Activated T-helper 17 cell treated with anti-CD3 and anti-CD28 coated beads, Interleukin-2, amount 50 U/mL, for 72 hours (primary cell): ENCODE measurements at regions not wholly inside any gene's neighbourhood (a gene's known extent, or its start where the extent isn't known, plus 50 kb on each side); places are given as distances from the start of the nearest gene placed in this dataset.

Source experiments
- ATAC-seq: fragments of 150-1000 bp; cut with Tn5 transposase; replicated peaks from 2 replicates; pipeline ENCODE4 v1.10.0; 2021; ENCODE audit warnings: mild to moderate bottlenecking, moderate library complexity
- H3K27ac Mint-ChIP-seq: one replicate; pipeline ENCODE4 v1.8.0; 2022; ENCODE audit warnings: mixed read lengths
- H3K27me3 Mint-ChIP-seq: one replicate; pipeline ENCODE4 v1.8.0; 2022; ENCODE audit warnings: mixed read lengths
- H3K36me3 Mint-ChIP-seq: one replicate; pipeline ENCODE4 v1.8.0; 2022; ENCODE audit warnings: low read depth, mild to moderate bottlenecking, mixed read lengths
- H3K4me1 Mint-ChIP-seq: one replicate; pipeline ENCODE4 v1.8.0; 2022; ENCODE audit warnings: mixed read lengths
- H3K4me3 Mint-ChIP-seq: one replicate; pipeline ENCODE4 v1.8.0; 2022; ENCODE audit warnings: mild to moderate bottlenecking, mixed read lengths
- H3K9me3 Mint-ChIP-seq: one replicate; pipeline ENCODE4 v1.8.0; 2022; ENCODE audit warnings: mixed read lengths

DNA sequence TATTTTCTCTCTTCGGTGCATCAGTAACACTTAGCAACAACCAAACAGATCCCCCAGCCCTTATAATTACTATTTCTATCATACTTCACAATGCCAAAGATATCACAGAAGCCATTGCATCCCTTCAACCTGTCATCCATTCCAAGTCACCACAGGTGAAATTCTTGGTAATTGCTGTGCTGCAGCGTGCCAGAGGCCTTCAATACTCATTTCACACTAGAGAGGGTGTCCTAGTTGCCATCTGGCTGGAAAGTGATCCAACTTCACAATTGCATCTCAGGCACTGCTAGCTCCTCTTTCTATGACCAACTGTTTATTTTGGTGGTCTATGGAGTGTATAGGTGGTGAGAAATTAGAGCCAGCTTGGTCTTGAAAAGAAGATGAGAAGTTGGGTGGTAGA, 131.2 kb downstream of the NUP35 start:
- no peaks in the 10 kb centered on the region for H3K9me3 Mint-ChIP-seq
- no peak overlapping the region for H3K4me3 Mint-ChIP-seq
- H3K4me1 Mint-ChIP-seq: no peaks in the 10 kb centered on the region
- H3K27me3 Mint-ChIP-seq: no peaks in the 10 kb centered on the region
- no peak for ATAC-seq
- no peaks in the 10 kb centered on the region for H3K36me3 Mint-ChIP-seq
- H3K27ac Mint-ChIP-seq: no peak overlapping the region

DNA sequence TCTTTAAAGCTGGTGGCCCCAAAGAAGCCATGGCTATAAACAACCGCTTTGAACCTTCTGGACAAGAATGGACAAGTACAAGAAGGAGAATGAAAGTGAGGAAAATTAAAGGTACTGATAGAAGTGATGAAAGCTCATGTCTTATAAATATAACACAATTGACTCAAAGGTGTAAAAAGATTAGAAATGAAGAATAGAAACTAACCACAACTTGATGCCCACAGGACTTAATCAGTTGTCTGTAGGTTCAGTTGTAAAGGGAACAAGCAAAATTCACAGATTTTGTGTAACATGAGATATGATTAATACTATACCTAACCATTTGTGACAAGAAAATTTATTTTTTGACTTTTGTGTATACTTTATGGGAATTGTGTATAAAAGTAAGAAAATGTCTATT, 135.7 kb downstream of the NUP35 start:
- ATAC-seq: no peak
- no peak overlapping the region for H3K4me3 Mint-ChIP-seq
- no peaks in the 10 kb centered on the region for H3K36me3 Mint-ChIP-seq
- H3K27me3 Mint-ChIP-seq: peaks cover 3% of the 10 kb centered on the region
- no peaks in the 10 kb centered on the region for H3K4me1 Mint-ChIP-seq
- H3K27ac Mint-ChIP-seq: no peak overlapping the region
- no peaks in the 10 kb centered on the region for H3K9me3 Mint-ChIP-seq

DNA sequence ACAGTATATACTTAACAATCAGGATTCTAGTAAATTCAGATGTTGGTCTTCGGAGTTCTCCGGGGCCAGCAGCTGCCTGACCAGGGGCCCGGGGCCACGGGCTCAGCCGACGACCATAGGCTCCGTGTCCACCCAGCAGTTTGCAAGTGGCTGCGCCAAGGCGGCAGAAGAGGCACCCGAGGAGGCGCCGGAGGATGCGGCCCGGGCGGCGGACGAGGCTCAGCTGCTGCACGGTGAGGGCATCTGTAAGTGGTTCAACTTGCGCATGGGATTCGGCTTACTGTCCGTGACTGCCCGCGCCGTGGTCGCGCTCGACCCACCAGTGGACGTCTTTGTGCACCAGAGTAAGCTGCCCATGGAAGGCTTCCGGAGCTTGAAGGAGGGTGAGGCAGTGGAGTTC, 136.3 kb downstream of the NUP35 start:
- Mint-ChIP-seq H3K4me3 (no peak overlapping the region), H3K27ac (no peak overlapping the region), H3K27me3 (peaks cover 3% of the 10 kb centered on the region), H3K4me1 (no peaks in the 10 kb centered on the region), H3K9me3 (no peaks in the 10 kb centered on the region), H3K36me3 (no peaks in the 10 kb centered on the region)
- ATAC-seq: no peak

DNA sequence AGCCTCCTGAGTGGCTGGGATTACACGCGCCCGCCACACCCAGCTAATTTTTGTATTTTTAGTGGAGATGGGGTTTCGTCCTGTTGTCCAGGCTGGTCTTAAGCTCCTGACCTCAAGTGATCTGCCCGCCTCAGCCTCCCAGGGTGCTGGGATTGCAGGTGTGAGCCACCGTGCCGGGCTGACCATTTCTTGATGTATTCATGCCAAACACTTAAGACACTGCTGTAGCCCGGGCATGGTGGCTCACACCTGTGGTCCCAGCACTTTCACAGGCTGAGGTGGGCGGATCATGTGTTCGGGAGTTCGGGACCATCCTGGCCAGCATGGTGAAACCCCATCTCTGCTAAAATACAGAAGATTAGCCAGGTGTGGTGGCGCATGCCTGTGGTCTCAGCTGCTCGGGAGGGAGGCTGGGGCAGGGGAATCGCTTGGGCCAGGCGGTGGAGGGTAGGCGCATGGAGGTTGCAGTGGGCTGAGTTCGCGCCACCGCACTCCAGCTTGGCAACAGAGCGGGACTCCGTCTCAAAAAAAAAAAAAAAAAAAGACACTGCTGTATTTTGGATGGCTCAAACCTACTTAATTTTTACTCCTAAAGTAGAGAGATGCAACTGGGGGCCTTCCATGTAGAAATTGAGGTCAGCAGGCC, 140.8 kb downstream of the NUP35 start:
- no peaks in the 10 kb centered on the region for H3K4me1 Mint-ChIP-seq
- no peak overlapping the region for H3K27ac Mint-ChIP-seq
- H3K4me3 Mint-ChIP-seq: no peak overlapping the region
- H3K27me3 Mint-ChIP-seq: peaks cover 3% of the 10 kb centered on the region
- no peak for ATAC-seq
- H3K9me3 Mint-ChIP-seq: no peaks in the 10 kb centered on the region
- no peaks in the 10 kb centered on the region for H3K36me3 Mint-ChIP-seq

DNA sequence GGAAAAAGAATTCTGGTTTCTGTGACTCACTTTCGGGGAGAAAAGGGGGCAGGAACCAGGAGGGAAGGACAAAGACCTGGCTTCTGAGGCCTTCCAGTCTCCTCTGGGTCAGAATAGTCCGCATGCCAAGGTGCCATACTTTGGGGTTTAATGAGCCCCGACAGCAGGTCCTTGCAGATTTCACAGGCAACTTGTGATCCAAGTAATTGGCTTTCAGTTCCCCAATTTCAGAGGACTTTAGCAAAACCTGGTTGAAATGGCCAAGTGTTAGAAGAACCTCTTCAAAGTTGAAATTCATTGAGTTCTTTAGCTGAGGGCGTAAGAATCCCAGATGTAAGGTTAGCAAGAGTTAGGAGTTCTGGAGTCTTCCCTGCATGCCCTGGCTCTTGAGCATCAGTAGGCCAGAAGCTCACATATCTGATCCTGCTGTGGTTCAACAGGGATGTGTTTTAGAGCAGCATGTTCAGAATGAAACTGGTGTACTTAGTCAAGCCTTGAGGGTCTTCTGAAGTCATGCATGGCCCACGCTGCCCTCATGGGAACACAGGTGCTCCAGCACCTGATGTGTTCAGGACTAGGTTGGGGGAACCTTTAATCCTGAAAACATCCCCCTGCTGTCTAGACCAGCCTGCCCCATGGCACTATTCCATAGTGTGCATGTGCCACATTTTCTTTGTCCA, 143.0 kb downstream of the NUP35 start:
- peaks cover 3% of the 10 kb centered on the region for H3K27me3 Mint-ChIP-seq
- H3K9me3 Mint-ChIP-seq: peaks cover 4% of the 10 kb centered on the region
- H3K36me3 Mint-ChIP-seq: no peaks in the 10 kb centered on the region
- H3K4me1 Mint-ChIP-seq: no peaks in the 10 kb centered on the region
- no peak overlapping the region for H3K27ac Mint-ChIP-seq
- no peak for ATAC-seq
- no peak overlapping the region for H3K4me3 Mint-ChIP-seq

DNA sequence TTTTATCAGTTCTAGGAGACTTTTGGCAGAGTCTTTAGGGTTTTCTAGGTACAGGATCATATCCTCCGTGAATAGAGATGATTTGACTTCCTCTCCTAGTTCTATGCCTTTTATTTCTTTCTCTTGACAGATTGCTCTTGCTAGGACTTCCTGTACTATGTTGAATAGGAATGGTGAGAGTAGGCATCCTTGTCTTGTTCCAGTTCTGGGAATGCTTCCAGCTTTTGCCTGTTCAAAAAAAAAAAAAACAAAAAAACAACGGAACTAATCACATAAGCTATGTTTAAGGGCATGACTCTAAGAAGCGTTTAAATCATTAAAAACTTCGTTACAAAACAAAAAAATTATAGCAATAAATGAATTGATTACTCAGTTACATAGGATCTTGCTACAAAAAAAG, 145.7 kb downstream of the NUP35 start:
- no peak for ATAC-seq
- no peaks in the 10 kb centered on the region for H3K36me3 Mint-ChIP-seq
- peaks cover 4% of the 10 kb centered on the region for H3K9me3 Mint-ChIP-seq
- H3K27ac Mint-ChIP-seq: no peak overlapping the region
- no peaks in the 10 kb centered on the region for H3K4me1 Mint-ChIP-seq
- H3K4me3 Mint-ChIP-seq: no peak overlapping the region
- H3K27me3 Mint-ChIP-seq: no peaks in the 10 kb centered on the region

DNA sequence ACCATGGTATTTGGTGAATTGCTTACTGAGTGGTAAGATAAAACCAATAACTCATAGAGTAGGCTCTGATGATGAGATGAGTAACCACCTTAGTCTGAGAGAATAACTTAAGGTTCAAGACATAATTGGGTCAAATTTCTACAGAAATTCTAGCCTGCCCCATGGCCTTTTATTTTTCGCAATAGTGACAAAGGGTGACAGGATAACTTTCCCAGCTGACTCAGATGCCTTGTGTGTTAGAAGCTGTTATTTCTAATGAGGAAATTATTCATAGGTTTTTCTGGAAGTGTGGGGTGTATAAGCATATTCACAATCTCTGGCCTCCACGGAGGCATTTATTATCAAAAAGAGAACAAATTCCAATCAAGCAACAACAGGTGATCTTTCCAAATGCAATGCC, 159.0 kb downstream of the NUP35 start:
- ATAC-seq: no peak
- no peak overlapping the region for H3K4me3 Mint-ChIP-seq
- no peaks in the 10 kb centered on the region for H3K9me3 Mint-ChIP-seq
- H3K4me1 Mint-ChIP-seq: no peaks in the 10 kb centered on the region
- H3K36me3 Mint-ChIP-seq: no peaks in the 10 kb centered on the region
- H3K27me3 Mint-ChIP-seq: no peaks in the 10 kb centered on the region
- H3K27ac Mint-ChIP-seq: no peak overlapping the region

DNA sequence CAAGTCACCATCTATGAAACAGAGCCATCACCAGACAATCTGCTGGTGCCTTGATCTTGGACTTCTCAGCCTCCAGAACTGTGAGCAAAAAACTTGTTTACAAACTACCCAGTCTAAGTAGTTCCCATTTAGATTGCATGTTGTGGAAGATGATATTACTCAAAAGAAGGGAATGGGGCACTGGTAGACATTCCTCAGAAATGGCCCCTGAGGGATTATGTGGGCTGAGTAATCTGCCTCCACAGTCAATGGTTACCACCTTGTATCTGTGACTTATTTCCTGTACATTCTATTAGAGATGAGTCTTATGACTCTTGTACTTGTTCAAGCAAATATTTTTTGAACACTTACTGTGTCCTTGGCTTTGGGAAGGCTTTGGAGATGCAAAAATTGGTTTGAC, 160.4 kb downstream of the NUP35 start:
- H3K9me3 Mint-ChIP-seq: no peaks in the 10 kb centered on the region
- H3K27ac Mint-ChIP-seq: no peak overlapping the region
- no peaks in the 10 kb centered on the region for H3K27me3 Mint-ChIP-seq
- ATAC-seq: no peak
- no peaks in the 10 kb centered on the region for H3K4me1 Mint-ChIP-seq
- no peaks in the 10 kb centered on the region for H3K36me3 Mint-ChIP-seq
- H3K4me3 Mint-ChIP-seq: no peak overlapping the region

DNA sequence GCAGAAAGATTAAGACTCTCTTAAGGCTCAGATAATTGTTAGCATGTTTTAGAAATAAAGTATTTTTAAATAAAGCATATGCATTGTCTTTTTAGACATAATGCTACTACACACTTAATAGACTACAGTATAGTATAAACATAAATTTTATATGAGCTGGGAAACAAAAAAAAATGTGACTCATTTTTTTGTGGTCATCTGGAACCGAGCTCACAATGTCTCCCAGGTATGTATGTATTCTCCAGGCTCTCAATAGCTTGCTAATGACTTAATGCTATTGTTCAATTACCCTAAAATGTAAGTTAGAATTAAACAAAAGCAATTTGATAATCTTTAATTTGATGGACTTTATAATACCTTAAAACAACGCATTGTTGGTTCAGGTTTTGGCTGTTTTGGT, 167.2 kb downstream of the NUP35 start:
- H3K4me3 Mint-ChIP-seq: no peak overlapping the region
- ATAC-seq: no peak
- peaks cover 5% of the 10 kb centered on the region for H3K9me3 Mint-ChIP-seq
- no peaks in the 10 kb centered on the region for H3K4me1 Mint-ChIP-seq
- no peak overlapping the region for H3K27ac Mint-ChIP-seq
- H3K36me3 Mint-ChIP-seq: no peaks in the 10 kb centered on the region
- no peaks in the 10 kb centered on the region for H3K27me3 Mint-ChIP-seq

DNA sequence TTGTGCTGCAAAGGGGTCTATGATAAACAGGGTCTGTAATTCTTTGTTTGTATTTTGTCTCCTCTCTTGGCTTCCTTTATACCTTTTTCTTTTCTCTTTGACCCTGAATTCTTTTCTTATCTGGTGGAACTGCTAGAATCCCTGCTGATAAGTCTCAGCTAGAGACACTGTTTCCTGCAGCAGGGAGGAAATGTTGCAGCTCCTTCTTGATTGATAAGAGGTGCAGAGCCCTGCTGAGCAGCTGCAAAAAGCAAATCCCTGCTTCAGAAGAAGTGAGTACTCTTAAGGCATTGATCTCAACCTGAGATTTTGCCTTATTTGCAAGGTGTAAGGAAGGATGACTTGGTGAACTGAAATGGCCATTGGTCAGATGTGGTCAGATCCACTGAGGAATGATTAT, 167.8 kb downstream of the NUP35 start:
- Mint-ChIP-seq H3K36me3 (no peaks in the 10 kb centered on the region), H3K9me3 (peaks cover 5% of the 10 kb centered on the region), H3K27me3 (no peaks in the 10 kb centered on the region), H3K4me3 (no peak overlapping the region), H3K27ac (no peak overlapping the region), H3K4me1 (no peaks in the 10 kb centered on the region)
- ATAC-seq: no peak

DNA sequence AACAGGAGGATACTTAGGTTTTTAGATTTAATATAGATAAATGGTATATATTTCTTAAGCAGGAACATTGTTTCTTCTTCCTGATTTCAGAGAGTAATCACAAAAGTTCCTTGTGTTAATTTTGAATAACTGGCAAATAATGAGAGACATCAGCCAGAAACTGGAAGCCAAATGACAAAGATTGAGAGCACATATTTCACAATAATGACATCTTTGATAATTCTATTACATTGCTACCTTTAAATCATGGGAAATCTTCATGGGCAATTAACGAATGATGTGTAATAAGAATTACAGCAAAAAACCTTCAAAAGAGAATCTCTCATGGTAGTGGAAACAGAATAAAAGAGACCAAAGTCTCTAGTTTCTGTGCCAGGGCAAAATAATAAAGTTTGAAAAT, 215.1 kb downstream of the NUP35 start:
- Mint-ChIP-seq H3K4me1 (no peaks in the 10 kb centered on the region), H3K27me3 (no peaks in the 10 kb centered on the region), H3K27ac (no peak overlapping the region), H3K9me3 (peaks cover 3% of the 10 kb centered on the region), H3K4me3 (no peak overlapping the region), H3K36me3 (no peaks in the 10 kb centered on the region)
- no peak for ATAC-seq

DNA sequence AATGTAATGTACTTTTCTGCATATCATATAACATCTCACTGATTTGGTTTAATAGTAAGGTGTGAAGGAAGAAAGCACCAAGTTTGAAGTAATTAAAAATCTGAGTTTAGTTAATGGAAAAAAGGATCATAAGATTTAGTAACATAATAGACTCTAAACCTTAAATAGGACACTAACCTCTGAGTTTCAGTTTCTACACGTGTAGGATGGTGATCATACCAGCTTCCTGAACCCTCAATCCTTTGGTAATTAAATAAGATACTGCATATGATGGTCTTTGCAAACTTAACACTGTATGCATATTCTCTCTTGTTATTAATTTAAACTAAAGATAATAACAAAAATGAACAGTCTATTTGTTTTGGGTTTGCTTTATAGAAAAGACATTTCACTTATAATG, 216.8 kb downstream of the NUP35 start:
- Mint-ChIP-seq H3K9me3 (peaks cover 3% of the 10 kb centered on the region), H3K27ac (no peak overlapping the region), H3K4me3 (no peak overlapping the region), H3K36me3 (no peaks in the 10 kb centered on the region), H3K27me3 (no peaks in the 10 kb centered on the region), H3K4me1 (no peaks in the 10 kb centered on the region)
- ATAC-seq: no peak

DNA sequence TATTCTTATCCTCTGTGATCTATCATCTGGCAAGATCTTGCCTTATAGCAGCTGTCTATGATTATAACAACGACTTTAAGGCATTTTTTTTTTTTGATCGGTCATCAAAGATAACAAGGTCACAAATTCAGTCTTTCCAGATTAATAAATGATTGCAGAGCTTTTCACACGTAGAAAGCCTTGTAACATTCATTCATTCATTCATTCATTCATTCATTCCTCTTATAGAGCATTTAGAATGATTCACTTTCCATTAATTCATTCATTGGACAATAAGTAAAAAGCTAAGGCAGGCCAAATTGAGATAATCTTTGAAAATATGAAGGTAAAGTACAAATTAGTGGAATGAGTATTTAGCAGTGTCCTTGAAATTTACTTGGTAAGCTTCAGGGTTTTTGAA, 223.7 kb downstream of the NUP35 start:
- H3K9me3 Mint-ChIP-seq: no peaks in the 10 kb centered on the region
- no peaks in the 10 kb centered on the region for H3K27me3 Mint-ChIP-seq
- no peak for ATAC-seq
- no peaks in the 10 kb centered on the region for H3K4me1 Mint-ChIP-seq
- no peak overlapping the region for H3K4me3 Mint-ChIP-seq
- H3K36me3 Mint-ChIP-seq: no peaks in the 10 kb centered on the region
- H3K27ac Mint-ChIP-seq: no peak overlapping the region

DNA sequence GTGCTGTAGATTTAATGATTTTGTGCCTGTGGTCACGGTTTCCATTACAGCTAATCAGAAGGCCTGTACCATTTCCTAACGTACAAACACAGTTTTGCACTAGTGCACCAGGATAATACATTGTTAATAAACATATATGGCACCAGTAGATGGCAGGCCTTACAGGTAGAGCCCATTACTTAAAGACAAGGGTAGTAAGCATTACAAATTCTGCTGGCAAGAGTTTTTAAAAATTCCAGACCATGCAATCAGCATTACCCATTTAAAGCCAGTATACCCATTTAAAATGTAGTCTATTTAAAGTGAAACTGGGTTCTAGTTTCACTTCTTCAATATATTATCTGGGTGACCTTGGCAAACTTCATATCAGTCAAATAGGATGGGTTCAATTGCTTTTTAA, 224.2 kb downstream of the NUP35 start:
- H3K4me3 Mint-ChIP-seq: no peak overlapping the region
- no peaks in the 10 kb centered on the region for H3K9me3 Mint-ChIP-seq
- no peak overlapping the region for H3K27ac Mint-ChIP-seq
- H3K27me3 Mint-ChIP-seq: no peaks in the 10 kb centered on the region
- no peak for ATAC-seq
- H3K4me1 Mint-ChIP-seq: no peaks in the 10 kb centered on the region
- no peaks in the 10 kb centered on the region for H3K36me3 Mint-ChIP-seq

DNA sequence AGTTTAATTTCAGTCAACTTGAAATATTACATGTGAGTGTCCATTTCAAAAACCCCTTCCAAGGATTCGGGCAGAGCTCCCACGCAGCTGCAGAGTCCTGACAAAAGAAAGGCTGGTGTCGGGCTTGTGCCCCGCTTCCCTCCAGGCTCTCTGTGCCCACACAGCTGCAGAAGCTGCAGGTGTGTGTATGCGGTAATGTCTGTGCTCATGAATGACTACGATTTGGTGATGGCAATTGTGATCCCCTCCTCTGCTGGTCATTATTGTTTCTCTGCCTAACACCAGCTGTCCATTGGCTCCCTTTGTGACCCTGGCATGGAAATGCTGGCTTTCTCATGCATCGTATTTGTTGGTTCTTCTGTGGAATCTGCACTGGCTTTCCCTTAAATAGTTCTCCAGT, 224.8 kb downstream of the NUP35 start:
- ATAC-seq: no peak
- no peaks in the 10 kb centered on the region for H3K36me3 Mint-ChIP-seq
- no peaks in the 10 kb centered on the region for H3K27me3 Mint-ChIP-seq
- no peaks in the 10 kb centered on the region for H3K9me3 Mint-ChIP-seq
- no peak overlapping the region for H3K27ac Mint-ChIP-seq
- H3K4me1 Mint-ChIP-seq: no peaks in the 10 kb centered on the region
- H3K4me3 Mint-ChIP-seq: no peak overlapping the region

DNA sequence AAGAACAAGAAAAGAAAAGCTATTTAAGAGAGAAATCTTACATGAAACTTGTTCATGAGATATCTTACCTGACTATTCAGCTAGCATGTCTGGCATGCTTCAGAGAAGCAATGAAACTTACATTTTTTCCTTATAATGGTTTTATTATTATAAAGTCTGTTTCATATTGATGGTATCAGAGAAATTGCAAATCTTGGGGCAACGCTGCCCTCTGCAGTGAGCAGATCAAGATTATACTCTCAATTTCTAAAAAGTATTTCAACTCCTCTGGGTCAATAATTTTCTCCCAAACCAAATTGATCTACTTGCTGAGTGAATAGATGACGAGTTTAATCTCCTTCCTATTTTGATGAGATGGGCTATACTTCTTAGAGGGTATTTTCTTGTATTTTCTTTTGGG, 235.6 kb downstream of the NUP35 start:
- Mint-ChIP-seq H3K27ac (no peak overlapping the region), H3K9me3 (no peaks in the 10 kb centered on the region), H3K4me3 (no peak overlapping the region), H3K36me3 (no peaks in the 10 kb centered on the region), H3K27me3 (no peaks in the 10 kb centered on the region), H3K4me1 (no peaks in the 10 kb centered on the region)
- ATAC-seq: no peak
